Astrocyte (in vitro differentiated cells and primary cell): ENCODE measurements at regions not wholly inside any gene's neighbourhood (a gene's known extent, or its start where the extent isn't known, plus 50 kb on each side); places are given as distances from the start of the nearest gene placed in this dataset.

Experiments
- DNase-seq: peaks from one replicate; pipeline ENCODE4 v3.0.0-alpha.2; 2010; ENCODE audit warnings: low read depth
- FAIRE-seq: peaks from 2 replicates; lab custom pipeline; 2011; peaks lifted over from hg19 to GRCh38; lab: Jason Lieb, UNC
- H2AFZ ChIP-seq: 2 replicates; pipeline ENCODE4 v1.6.0; 2012; ENCODE audit warnings: low read depth, low read length, inconsistent platforms
- H3K27ac ChIP-seq: 2 replicates; pipeline ENCODE4 v1.5.1; 2011; ENCODE audit warnings: low read depth, low read length, inconsistent platforms
- H3K27me3 ChIP-seq: 2 replicates; pipeline ENCODE4 v1.6.0; 2011; ENCODE audit warnings: low read length, inconsistent platforms; ENCODE audit not compliant: insufficient read depth
- H3K36me3 ChIP-seq: 2 replicates; pipeline ENCODE4 v1.5.1; 2011; ENCODE audit warnings: low read length, inconsistent platforms; ENCODE audit not compliant: insufficient read depth
- H3K4me1 ChIP-seq: 2 replicates; pipeline ENCODE4 v1.5.1; 2011; ENCODE audit warnings: low read length, inconsistent platforms; ENCODE audit not compliant: insufficient read depth
- H3K4me2 ChIP-seq: 2 replicates; pipeline ENCODE4 v1.6.0; 2012; ENCODE audit warnings: low read length, inconsistent platforms
- H3K4me3 ChIP-seq: 2 replicates; pipeline ENCODE4 v1.5.1; 2011; ENCODE audit warnings: low read depth, mild to moderate bottlenecking, low read length, inconsistent platforms; ENCODE audit not compliant: insufficient read depth
- H3K79me2 ChIP-seq: 2 replicates; pipeline ENCODE4 v1.6.0; 2012; ENCODE audit warnings: mild to moderate bottlenecking, low read length, inconsistent platforms; ENCODE audit not compliant: insufficient read depth
- H3K9ac ChIP-seq: 2 replicates; pipeline ENCODE4 v1.6.0; 2012; ENCODE audit warnings: mild to moderate bottlenecking, low read length, inconsistent platforms
- H3K9me3 ChIP-seq: 2 replicates; pipeline ENCODE4 v1.5.1; 2012; ENCODE audit warnings: low read depth, mild to moderate bottlenecking, low read length, inconsistent platforms; ENCODE audit not compliant: insufficient read depth
- H4K20me1 ChIP-seq: 2 replicates; pipeline ENCODE4 v1.6.0; 2012; ENCODE audit warnings: low read length, inconsistent platforms; ENCODE audit not compliant: insufficient read depth
- H3K27ac Mint-ChIP-seq: one replicate; pipeline ENCODE4 v1.8.0; 2021; ENCODE audit warnings: mild to moderate bottlenecking, mixed read lengths; ENCODE audit not compliant: unreplicated experiment
- H3K27me3 Mint-ChIP-seq: one replicate; pipeline ENCODE4 v1.8.0; 2021; ENCODE audit warnings: low read depth, mixed read lengths; ENCODE audit not compliant: unreplicated experiment
- H3K36me3 Mint-ChIP-seq: one replicate; pipeline ENCODE4 v1.8.0; 2021; ENCODE audit warnings: low read depth, mixed read lengths; ENCODE audit not compliant: unreplicated experiment
- H3K4me1 Mint-ChIP-seq: one replicate; pipeline ENCODE4 v1.8.0; 2021; ENCODE audit warnings: low read depth, mixed read lengths; ENCODE audit not compliant: unreplicated experiment
- H3K4me3 Mint-ChIP-seq: one replicate; pipeline ENCODE4 v1.8.0; 2021; ENCODE audit warnings: mild to moderate bottlenecking, moderate library complexity, mixed read lengths; ENCODE audit not compliant: unreplicated experiment
- H3K9me3 Mint-ChIP-seq: one replicate; pipeline ENCODE4 v1.8.0; 2021; ENCODE audit warnings: mild to moderate bottlenecking, mixed read lengths; ENCODE audit not compliant: unreplicated experiment
- CTCF ChIP-seq: IDR thresholded peaks from 2 replicates; pipeline ENCODE4 v1.5.1; 2011; ENCODE audit warnings: low read depth, mild to moderate bottlenecking, inconsistent platforms, low read length, moderate library complexity; ENCODE audit not compliant: insufficient read depth
- EZH2 ChIP-seq: IDR thresholded peaks from 2 replicates; pipeline ENCODE4 v1.6.1; 2012; ENCODE audit warnings: mild to moderate bottlenecking, low read length, inconsistent platforms; ENCODE audit not compliant: insufficient read depth

- H3K9ac ChIP-seq: peak overlapping the region; percentile 86
- no peaks in the 10 kb centered on the region for H4K20me1 ChIP-seq
- Mint-ChIP-seq H3K4me3 (peak overlapping the region; percentile 86), H3K27ac (peak overlapping the region; percentile 95), H3K9me3 (peaks cover 2% of the 10 kb centered on the region), H3K4me1 (peaks cover 15% of the 10 kb centered on the region), H3K27me3 (no peaks in the 10 kb centered on the region), H3K36me3 (no peaks in the 10 kb centered on the region)
- peak overlapping the region; percentile 95 for H3K4me2 ChIP-seq
- H3K27ac ChIP-seq: peak overlapping the region; percentile 83
- peak overlapping the region; percentile 90 for H2AFZ ChIP-seq
- no peaks in the 10 kb centered on the region for H3K9me3 ChIP-seq
- H3K4me1 ChIP-seq: peaks cover 8% of the 10 kb centered on the region
- no peaks in the 10 kb centered on the region for H3K27me3 ChIP-seq
- no peak for TF ChIP-seq CTCF
- TF ChIP-seq EZH2: no peak
- FAIRE-seq (no peak), DNase-seq (peak; percentile 71)
- H3K36me3 ChIP-seq: no peaks in the 10 kb centered on the region
- peak overlapping the region; percentile 71 for H3K4me3 ChIP-seq
- H3K79me2 ChIP-seq: no peaks in the 10 kb centered on the region
These were observed 631.5 kb downstream of the NYAP2 start for GRCh38 chr2:226030788-226031646.

GRCh38 chr2:226030369-226030768 lies 630.9 kb downstream of the NYAP2 start:
- peak overlapping the region; percentile 86 for H3K4me3 Mint-ChIP-seq

More at GRCh38 chr2:226030369-226030768, 630.9 kb downstream of the NYAP2 start:
- Histone ChIP-seq H3K36me3 (no peaks in the 10 kb centered on the region), H3K4me2 (peak overlapping the region; percentile 95), H3K79me2 (no peaks in the 10 kb centered on the region), H3K9ac (peak overlapping the region; percentile 86), H3K9me3 (no peaks in the 10 kb centered on the region), H4K20me1 (no peaks in the 10 kb centered on the region), H3K27me3 (no peaks in the 10 kb centered on the region), H3K27ac (peak overlapping the region; percentile 83), H3K4me1 (peaks cover 8% of the 10 kb centered on the region), H2AFZ (peak overlapping the region; percentile 90), H3K4me3 (no peak overlapping the region)
- TF ChIP-seq EZH2: no peak
- no peak for TF ChIP-seq CTCF
- no peaks in the 10 kb centered on the region for H3K36me3 Mint-ChIP-seq
- DNase-seq (no peak), FAIRE-seq (no peak)
- peak overlapping the region; percentile 48 for H3K27ac Mint-ChIP-seq
- peaks cover 15% of the 10 kb centered on the region for H3K4me1 Mint-ChIP-seq
- H3K9me3 Mint-ChIP-seq: no peaks in the 10 kb centered on the region
- H3K27me3 Mint-ChIP-seq: no peaks in the 10 kb centered on the region
